ENCODE measurements at regions not wholly inside any gene's neighbourhood (a gene's known extent, or its start where the extent isn't known, plus 50 kb on each side); places are given as distances from the start of the nearest gene placed in this dataset.

DNA sequence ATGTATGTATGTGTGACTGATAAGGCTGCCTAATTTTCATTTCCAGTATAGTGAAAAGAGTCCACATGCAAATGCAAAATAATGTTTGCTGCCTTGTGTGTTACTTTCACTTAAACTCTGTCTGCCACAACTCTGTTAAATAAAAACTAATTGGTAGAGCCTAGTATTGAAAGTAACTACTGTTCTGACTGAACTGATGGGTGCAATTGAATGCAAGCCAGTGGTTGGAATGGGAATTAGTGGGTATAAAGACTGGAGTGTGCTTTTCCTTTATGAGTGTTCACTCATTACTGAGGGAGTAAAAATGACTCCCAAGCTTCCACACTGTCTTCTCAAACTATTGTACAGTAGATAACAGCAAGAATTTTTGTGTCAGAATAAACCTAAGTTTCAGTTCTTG is 571.0 kb downstream of the TMTC2 start:
- no peak overlapping the region for H2BK120ac ChIP-seq (replicated peaks; ENCODE audit: low read depth, low read length)
- no peaks in the 10 kb centered on the region for H3K79me2 ChIP-seq (ENCODE audit: control insufficient read depth in 1 of 2, insufficient read depth in 2 of 2, low read length in 2 of 2)
- no peaks in the 10 kb centered on the region for H3K36me3 ChIP-seq (ENCODE audit: control insufficient read depth in 2 of 4, insufficient read depth in 4 of 4, low read length in 3 of 4)
- no peak overlapping the region for H2BK5ac ChIP-seq (ENCODE audit: low read depth, low read length)
- H3K4me3 ChIP-seq (ENCODE audit: extremely low read depth in 1 of 4, insufficient read depth in 2 of 4, low read depth in 3 of 4, low read length in 4 of 4): no peak overlapping the region
- no peak for FAIRE-seq
- no peaks in the 10 kb centered on the region for H3K79me1 ChIP-seq (ENCODE audit: low read depth, low read length)
- CTCF ChIA-PET (ENCODE audit: partially characterized antibody): interaction anchor here (1.0 kb wide), 1 partner anchor 572 kb away, joined by 3 read pairs; the partner anchor contains the start of gene TMTC2
- no peak overlapping the region for H2AFZ ChIP-seq (ENCODE audit: low read length)
- no peak overlapping the region for H4K8ac ChIP-seq (ENCODE audit: extremely low read depth, insufficient read depth, low read length)
- no peaks in the 10 kb centered on the region for H3K23me2 ChIP-seq (ENCODE audit: low read depth, low read length)
- H3K9me3 ChIP-seq (ENCODE audit: insufficient read depth in 2 of 2, low read depth in 1 of 2, low read length in 1 of 2): no peaks in the 10 kb centered on the region; a peak in 1 of 4 replicates
- H3K23ac ChIP-seq (ENCODE audit: insufficient read length): no peak overlapping the region
- H3K56ac ChIP-seq (replicated peaks; ENCODE audit: insufficient read length, low read depth, low read length): no peak overlapping the region
- H3K18ac ChIP-seq (ENCODE audit: extremely low read depth, low read length): no peak overlapping the region
- no peak for TF ChIP-seq POU5F1 (IDR thresholded peaks at IDR 0.05; ENCODE audit: low read depth, low read length)
- TF ChIP-seq, protein P1, sequence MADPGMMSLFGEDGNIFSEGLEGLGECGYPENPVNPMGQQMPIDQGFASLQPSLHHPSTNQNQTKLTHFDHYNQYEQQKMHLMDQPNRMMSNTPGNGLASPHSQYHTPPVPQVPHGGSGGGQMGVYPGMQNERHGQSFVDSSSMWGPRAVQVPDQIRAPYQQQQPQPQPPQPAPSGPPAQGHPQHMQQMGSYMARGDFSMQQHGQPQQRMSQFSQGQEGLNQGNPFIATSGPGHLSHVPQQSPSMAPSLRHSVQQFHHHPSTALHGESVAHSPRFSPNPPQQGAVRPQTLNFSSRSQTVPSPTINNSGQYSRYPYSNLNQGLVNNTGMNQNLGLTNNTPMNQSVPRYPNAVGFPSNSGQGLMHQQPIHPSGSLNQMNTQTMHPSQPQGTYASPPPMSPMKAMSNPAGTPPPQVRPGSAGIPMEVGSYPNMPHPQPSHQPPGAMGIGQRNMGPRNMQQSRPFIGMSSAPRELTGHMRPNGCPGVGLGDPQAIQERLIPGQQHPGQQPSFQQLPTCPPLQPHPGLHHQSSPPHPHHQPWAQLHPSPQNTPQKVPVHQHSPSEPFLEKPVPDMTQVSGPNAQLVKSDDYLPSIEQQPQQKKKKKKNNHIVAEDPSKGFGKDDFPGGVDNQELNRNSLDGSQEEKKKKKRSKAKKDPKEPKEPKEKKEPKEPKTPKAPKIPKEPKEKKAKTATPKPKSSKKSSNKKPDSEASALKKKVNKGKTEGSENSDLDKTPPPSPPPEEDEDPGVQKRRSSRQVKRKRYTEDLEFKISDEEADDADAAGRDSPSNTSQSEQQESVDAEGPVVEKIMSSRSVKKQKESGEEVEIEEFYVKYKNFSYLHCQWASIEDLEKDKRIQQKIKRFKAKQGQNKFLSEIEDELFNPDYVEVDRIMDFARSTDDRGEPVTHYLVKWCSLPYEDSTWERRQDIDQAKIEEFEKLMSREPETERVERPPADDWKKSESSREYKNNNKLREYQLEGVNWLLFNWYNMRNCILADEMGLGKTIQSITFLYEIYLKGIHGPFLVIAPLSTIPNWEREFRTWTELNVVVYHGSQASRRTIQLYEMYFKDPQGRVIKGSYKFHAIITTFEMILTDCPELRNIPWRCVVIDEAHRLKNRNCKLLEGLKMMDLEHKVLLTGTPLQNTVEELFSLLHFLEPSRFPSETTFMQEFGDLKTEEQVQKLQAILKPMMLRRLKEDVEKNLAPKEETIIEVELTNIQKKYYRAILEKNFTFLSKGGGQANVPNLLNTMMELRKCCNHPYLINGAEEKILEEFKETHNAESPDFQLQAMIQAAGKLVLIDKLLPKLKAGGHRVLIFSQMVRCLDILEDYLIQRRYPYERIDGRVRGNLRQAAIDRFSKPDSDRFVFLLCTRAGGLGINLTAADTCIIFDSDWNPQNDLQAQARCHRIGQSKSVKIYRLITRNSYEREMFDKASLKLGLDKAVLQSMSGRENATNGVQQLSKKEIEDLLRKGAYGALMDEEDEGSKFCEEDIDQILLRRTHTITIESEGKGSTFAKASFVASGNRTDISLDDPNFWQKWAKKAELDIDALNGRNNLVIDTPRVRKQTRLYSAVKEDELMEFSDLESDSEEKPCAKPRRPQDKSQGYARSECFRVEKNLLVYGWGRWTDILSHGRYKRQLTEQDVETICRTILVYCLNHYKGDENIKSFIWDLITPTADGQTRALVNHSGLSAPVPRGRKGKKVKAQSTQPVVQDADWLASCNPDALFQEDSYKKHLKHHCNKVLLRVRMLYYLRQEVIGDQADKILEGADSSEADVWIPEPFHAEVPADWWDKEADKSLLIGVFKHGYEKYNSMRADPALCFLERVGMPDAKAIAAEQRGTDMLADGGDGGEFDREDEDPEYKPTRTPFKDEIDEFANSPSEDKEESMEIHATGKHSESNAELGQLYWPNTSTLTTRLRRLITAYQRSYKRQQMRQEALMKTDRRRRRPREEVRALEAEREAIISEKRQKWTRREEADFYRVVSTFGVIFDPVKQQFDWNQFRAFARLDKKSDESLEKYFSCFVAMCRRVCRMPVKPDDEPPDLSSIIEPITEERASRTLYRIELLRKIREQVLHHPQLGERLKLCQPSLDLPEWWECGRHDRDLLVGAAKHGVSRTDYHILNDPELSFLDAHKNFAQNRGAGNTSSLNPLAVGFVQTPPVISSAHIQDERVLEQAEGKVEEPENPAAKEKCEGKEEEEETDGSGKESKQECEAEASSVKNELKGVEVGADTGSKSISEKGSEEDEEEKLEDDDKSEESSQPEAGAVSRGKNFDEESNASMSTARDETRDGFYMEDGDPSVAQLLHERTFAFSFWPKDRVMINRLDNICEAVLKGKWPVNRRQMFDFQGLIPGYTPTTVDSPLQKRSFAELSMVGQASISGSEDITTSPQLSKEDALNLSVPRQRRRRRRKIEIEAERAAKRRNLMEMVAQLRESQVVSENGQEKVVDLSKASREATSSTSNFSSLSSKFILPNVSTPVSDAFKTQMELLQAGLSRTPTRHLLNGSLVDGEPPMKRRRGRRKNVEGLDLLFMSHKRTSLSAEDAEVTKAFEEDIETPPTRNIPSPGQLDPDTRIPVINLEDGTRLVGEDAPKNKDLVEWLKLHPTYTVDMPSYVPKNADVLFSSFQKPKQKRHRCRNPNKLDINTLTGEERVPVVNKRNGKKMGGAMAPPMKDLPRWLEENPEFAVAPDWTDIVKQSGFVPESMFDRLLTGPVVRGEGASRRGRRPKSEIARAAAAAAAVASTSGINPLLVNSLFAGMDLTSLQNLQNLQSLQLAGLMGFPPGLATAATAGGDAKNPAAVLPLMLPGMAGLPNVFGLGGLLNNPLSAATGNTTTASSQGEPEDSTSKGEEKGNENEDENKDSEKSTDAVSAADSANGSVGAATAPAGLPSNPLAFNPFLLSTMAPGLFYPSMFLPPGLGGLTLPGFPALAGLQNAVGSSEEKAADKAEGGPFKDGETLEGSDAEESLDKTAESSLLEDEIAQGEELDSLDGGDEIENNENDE (IDR thresholded peaks at IDR 0.05; ENCODE audit: insufficient replicate concordance, low read length): no peak
- no peak overlapping the region for H2AK5ac ChIP-seq (ENCODE audit: low read depth, low read length)
- no peaks in the 10 kb centered on the region for H3K4me1 ChIP-seq (replicated peaks in 1 of 4; ENCODE audit: control insufficient read depth in 3 of 4, insufficient read depth in 4 of 4, low read length in 3 of 4)
- no peak overlapping the region for H3K4me2 ChIP-seq (ENCODE audit: insufficient read depth in 1 of 2, low read depth in 2 of 2, low read length in 2 of 2)
- H2BK20ac ChIP-seq (ENCODE audit: low read length): no peak overlapping the region
- DNase-seq (ENCODE audit: low read depth in 1 of 2, low spot score in 2 of 2): no peak
- no peak overlapping the region for H2BK12ac ChIP-seq (ENCODE audit: low read depth, low read length)
- H4K20me1 ChIP-seq (replicated peaks in 1 of 2; ENCODE audit: control insufficient read depth in 1 of 2, insufficient read depth in 2 of 2, low read length in 2 of 2): no peaks in the 10 kb centered on the region
- no peak overlapping the region for H4K91ac ChIP-seq (replicated peaks; ENCODE audit: insufficient read length, low read length)
- no peak overlapping the region for H2BK15ac ChIP-seq (ENCODE audit: low read length)
- H3K9ac ChIP-seq (replicated peaks in 1 of 4; ENCODE audit: extremely low read depth in 1 of 4, low read depth in 3 of 4, low read length in 3 of 4): no peak overlapping the region
- POLR2A ChIA-PET (ENCODE audit: partially characterized antibody): no interaction called here
- H3K27me3 ChIP-seq (replicated peaks in 1 of 4; ENCODE audit: control insufficient read depth in 3 of 4, extremely low read depth in 1 of 4, insufficient read depth in 3 of 4, low read length in 3 of 4): no peaks in the 10 kb centered on the region
- H3K4ac ChIP-seq (replicated peaks; ENCODE audit: insufficient read length, low read depth, low read length): no peak overlapping the region
- H4K5ac ChIP-seq (ENCODE audit: insufficient read length, low read depth, low read length): no peak overlapping the region
- H3K14ac ChIP-seq (ENCODE audit: insufficient read length): no peak overlapping the region
- H3K27ac ChIP-seq (ENCODE audit: low read depth, low read length): no peak overlapping the region

Data from H1 (cell line).